ENCODE measurements at regions not wholly inside any gene's neighbourhood (a gene's known extent, or its start where the extent isn't known, plus 50 kb on each side); places are given as distances from the start of the nearest gene placed in this dataset.

GRCh38 chr3:193754719-193755118 is 161.7 kb downstream of the OPA1 start:
- Histone ChIP-seq H3K4me3 (ENCODE audit: low read length) (no peak overlapping the region), H3K36me3 (ENCODE audit: control insufficient read depth, insufficient read depth, low read length) (no peaks in the 10 kb centered on the region), H3K9me3 (ENCODE audit: control insufficient read depth, low read depth, low read length) (peaks cover 14% of the 10 kb centered on the region), H3K27ac (ENCODE audit: low read length) (no peak overlapping the region), H3K4me1 (ENCODE audit: control insufficient read depth, insufficient read depth, low read length) (no peaks in the 10 kb centered on the region), H3K27me3 (ENCODE audit: control insufficient read depth, insufficient read depth, low read length) (no peaks in the 10 kb centered on the region)
- no peak for DNase-seq

GRCh38 chr3:193756536-193756935 is 163.5 kb downstream of the OPA1 start:
- H3K27me3 ChIP-seq (ENCODE audit: control insufficient read depth, insufficient read depth, low read length), result no peaks in the 10 kb centered on the region
- no peak overlapping the region for H3K27ac ChIP-seq (ENCODE audit: low read length)
- no peak for DNase-seq
- peaks cover 14% of the 10 kb centered on the region for H3K9me3 ChIP-seq (ENCODE audit: control insufficient read depth, low read depth, low read length)
- no peaks in the 10 kb centered on the region for H3K4me1 ChIP-seq (ENCODE audit: control insufficient read depth, insufficient read depth, low read length)
- H3K4me3 ChIP-seq (ENCODE audit: low read length), result no peak overlapping the region
- H3K36me3 ChIP-seq (ENCODE audit: control insufficient read depth, insufficient read depth, low read length), result no peaks in the 10 kb centered on the region
- WGBS (ENCODE audit: insufficient coverage, low lambda C conversion rate), result 100% methylated on average over 1 of the region's 1 CpG

GRCh38 chr3:193757457-193757856 is 164.4 kb downstream of the OPA1 start:
- H3K27me3 ChIP-seq (ENCODE audit: control insufficient read depth, insufficient read depth, low read length), result no peaks in the 10 kb centered on the region
- no peak for DNase-seq
- H3K27ac ChIP-seq (ENCODE audit: low read length), result no peak overlapping the region
- no peaks in the 10 kb centered on the region for H3K4me1 ChIP-seq (ENCODE audit: control insufficient read depth, insufficient read depth, low read length)
- peaks cover 14% of the 10 kb centered on the region for H3K9me3 ChIP-seq (ENCODE audit: control insufficient read depth, low read depth, low read length)
- WGBS (ENCODE audit: insufficient coverage, low lambda C conversion rate), result no CpG with 5 or more reads among the region's 2 CpGs
- no peaks in the 10 kb centered on the region for H3K36me3 ChIP-seq (ENCODE audit: control insufficient read depth, insufficient read depth, low read length)
- no peak overlapping the region for H3K4me3 ChIP-seq (ENCODE audit: low read length)

GRCh38 chr3:193761969-193762368 is 169.0 kb downstream of the OPA1 start:
- no peaks in the 10 kb centered on the region for H3K36me3 ChIP-seq (ENCODE audit: control insufficient read depth, insufficient read depth, low read length)
- H3K27me3 ChIP-seq (ENCODE audit: control insufficient read depth, insufficient read depth, low read length), result no peaks in the 10 kb centered on the region
- DNase-seq, result no peak
- H3K4me1 ChIP-seq (ENCODE audit: control insufficient read depth, insufficient read depth, low read length), result no peaks in the 10 kb centered on the region
- peaks cover 8% of the 10 kb centered on the region for H3K9me3 ChIP-seq (ENCODE audit: control insufficient read depth, low read depth, low read length)
- 83% methylated on average over 2 of the region's 5 CpGs for WGBS (ENCODE audit: insufficient coverage, low lambda C conversion rate)
- H3K27ac ChIP-seq (ENCODE audit: low read length), result no peak overlapping the region
- H3K4me3 ChIP-seq (ENCODE audit: low read length), result no peak overlapping the region

GRCh38 chr3:193762657-193763056 is 169.6 kb downstream of the OPA1 start:
- Histone ChIP-seq H3K36me3 (ENCODE audit: control insufficient read depth, insufficient read depth, low read length) (no peaks in the 10 kb centered on the region), H3K27me3 (ENCODE audit: control insufficient read depth, insufficient read depth, low read length) (no peaks in the 10 kb centered on the region), H3K4me3 (ENCODE audit: low read length) (no peak overlapping the region), H3K9me3 (ENCODE audit: control insufficient read depth, low read depth, low read length) (peaks cover 6% of the 10 kb centered on the region), H3K4me1 (ENCODE audit: control insufficient read depth, insufficient read depth, low read length) (no peaks in the 10 kb centered on the region), H3K27ac (ENCODE audit: low read length) (no peak overlapping the region)
- no CpG with 5 or more reads among the region's 1 CpG for WGBS (ENCODE audit: insufficient coverage, low lambda C conversion rate)
- DNase-seq, result no peak

GRCh38 chr3:193764959-193765358 is 172.0 kb downstream of the OPA1 start:
- no peaks in the 10 kb centered on the region for H3K36me3 ChIP-seq (ENCODE audit: control insufficient read depth, insufficient read depth, low read length)
- H3K27me3 ChIP-seq (ENCODE audit: control insufficient read depth, insufficient read depth, low read length), result no peaks in the 10 kb centered on the region
- H3K27ac ChIP-seq (ENCODE audit: low read length), result no peak overlapping the region
- no CpG with 5 or more reads among the region's 5 CpGs for WGBS (ENCODE audit: insufficient coverage, low lambda C conversion rate)
- H3K4me3 ChIP-seq (ENCODE audit: low read length), result no peak overlapping the region
- H3K9me3 ChIP-seq (ENCODE audit: control insufficient read depth, low read depth, low read length), result no peaks in the 10 kb centered on the region
- no peaks in the 10 kb centered on the region for H3K4me1 ChIP-seq (ENCODE audit: control insufficient read depth, insufficient read depth, low read length)
- DNase-seq, result no peak

GRCh38 chr3:193767353-193768069 is 174.5 kb downstream of the OPA1 start:
- DNase-seq, result no peak
- no peaks in the 10 kb centered on the region for H3K36me3 ChIP-seq (ENCODE audit: control insufficient read depth, insufficient read depth, low read length)
- no peaks in the 10 kb centered on the region for H3K4me1 ChIP-seq (ENCODE audit: control insufficient read depth, insufficient read depth, low read length)
- peaks cover 3% of the 10 kb centered on the region for H3K9me3 ChIP-seq (ENCODE audit: control insufficient read depth, low read depth, low read length)
- WGBS (ENCODE audit: insufficient coverage, low lambda C conversion rate), result no CpG with 5 or more reads among the region's 1 CpG
- no peak overlapping the region for H3K4me3 ChIP-seq (ENCODE audit: low read length)
- H3K27me3 ChIP-seq (ENCODE audit: control insufficient read depth, insufficient read depth, low read length), result no peaks in the 10 kb centered on the region
- H3K27ac ChIP-seq (ENCODE audit: low read length), result no peak overlapping the region

GRCh38 chr3:193768070-193768394 is 175.0 kb downstream of the OPA1 start:
- no peaks in the 10 kb centered on the region for H3K27me3 ChIP-seq (ENCODE audit: control insufficient read depth, insufficient read depth, low read length)
- H3K27ac ChIP-seq (ENCODE audit: low read length), result no peak overlapping the region
- no peaks in the 10 kb centered on the region for H3K4me1 ChIP-seq (ENCODE audit: control insufficient read depth, insufficient read depth, low read length)
- DNase-seq, result no peak
- no CpG with 5 or more reads among the region's 2 CpGs for WGBS (ENCODE audit: insufficient coverage, low lambda C conversion rate)
- H3K4me3 ChIP-seq (ENCODE audit: low read length), result no peak overlapping the region
- H3K36me3 ChIP-seq (ENCODE audit: control insufficient read depth, insufficient read depth, low read length), result no peaks in the 10 kb centered on the region
- H3K9me3 ChIP-seq (ENCODE audit: control insufficient read depth, low read depth, low read length), result peaks cover 3% of the 10 kb centered on the region

GRCh38 chr3:193769437-193769836 is 176.4 kb downstream of the OPA1 start:
- H3K4me3 ChIP-seq (ENCODE audit: low read length), result no peak overlapping the region
- no peak overlapping the region for H3K27ac ChIP-seq (ENCODE audit: low read length)
- no peaks in the 10 kb centered on the region for H3K36me3 ChIP-seq (ENCODE audit: control insufficient read depth, insufficient read depth, low read length)
- H3K9me3 ChIP-seq (ENCODE audit: control insufficient read depth, low read depth, low read length), result peaks cover 3% of the 10 kb centered on the region
- no peaks in the 10 kb centered on the region for H3K27me3 ChIP-seq (ENCODE audit: control insufficient read depth, insufficient read depth, low read length)
- no peaks in the 10 kb centered on the region for H3K4me1 ChIP-seq (ENCODE audit: control insufficient read depth, insufficient read depth, low read length)
- no peak for DNase-seq
- no CpG with 5 or more reads among the region's 2 CpGs for WGBS (ENCODE audit: insufficient coverage, low lambda C conversion rate)

GRCh38 chr3:193771011-193771652 is 178.1 kb downstream of the OPA1 start:
- H3K9me3 ChIP-seq (ENCODE audit: control insufficient read depth, low read depth, low read length), result peaks cover 3% of the 10 kb centered on the region
- no peak overlapping the region for H3K27ac ChIP-seq (ENCODE audit: low read length)
- 100% methylated on average over 1 of the region's 20 CpGs for WGBS (ENCODE audit: insufficient coverage, low lambda C conversion rate)
- no peaks in the 10 kb centered on the region for H3K36me3 ChIP-seq (ENCODE audit: control insufficient read depth, insufficient read depth, low read length)
- no peak overlapping the region for H3K4me3 ChIP-seq (ENCODE audit: low read length)
- H3K4me1 ChIP-seq (ENCODE audit: control insufficient read depth, insufficient read depth, low read length), result peaks cover 11% of the 10 kb centered on the region
- no peaks in the 10 kb centered on the region for H3K27me3 ChIP-seq (ENCODE audit: control insufficient read depth, insufficient read depth, low read length)
- no peak for DNase-seq

Measured in large intestine (tissue), 3 donors.